Lower lobe of right lung (tissue), 2 donors: ENCODE measurements at regions not wholly inside any gene's neighbourhood (a gene's known extent, or its start where the extent isn't known, plus 50 kb on each side); places are given as distances from the start of the nearest gene placed in this dataset.

Experiments
- ATAC-seq, 2 donors: fragments of 200-7000 bp; cut with Tn5 transposase; one replicate each; pipeline ENCODE4 v1.9.1; 2020 to 2022; ENCODE audit warnings: mild to moderate bottlenecking in 2 of 2, moderate library complexity in 2 of 2
- DNase-seq: peaks from one replicate; pipeline ENCODE4 v3.0.0-alpha.2; 2020
- H3K27ac ChIP-seq: fragments of 200-600 bp; one replicate; pipeline ENCODE4 v1.8.0; 2022
- H3K27me3 ChIP-seq: fragments of 200-600 bp; one replicate; pipeline ENCODE4 v1.8.0; 2022; ENCODE audit warnings: low read depth
- H3K36me3 ChIP-seq: fragments of 200-600 bp; one replicate; pipeline ENCODE4 v1.8.0; 2022; ENCODE audit warnings: mild to moderate bottlenecking
- H3K4me1 ChIP-seq: fragments of 200-600 bp; one replicate; pipeline ENCODE4 v1.8.0; 2022
- H3K4me3 ChIP-seq: fragments of 200-600 bp; one replicate; pipeline ENCODE4 v1.8.0; 2022; ENCODE audit warnings: mild to moderate bottlenecking
- H3K9me3 ChIP-seq: fragments of 200-600 bp; one replicate; pipeline ENCODE4 v1.8.0; 2022
- CTCF ChIP-seq: fragments of 200-600 bp; IDR thresholded peaks from one replicate; pipeline ENCODE4 v1.8.0; 2022; ENCODE audit warnings: antibody characterized with exemption, mild to moderate bottlenecking
- intact Hi-C: fragments of 100-400 bp; cut with DNase I; formaldehyde crosslinking; loops from one replicate; pipeline ENCODE4 v1.11.0; 2022
- donor health status: DM: no; HTN: yes; CAD: no; lungs with severe emphysema.

GRCh38 chr11:119964136-119965025 lies 173.5 kb downstream of the TRIM29 start:
- Histone ChIP-seq H3K36me3 (no peaks in the 10 kb centered on the region), H3K9me3 (no peaks in the 10 kb centered on the region), H3K4me1 (no peaks in the 10 kb centered on the region), H3K4me3 (no peak overlapping the region), H3K27me3 (no peaks in the 10 kb centered on the region), H3K27ac (no peak overlapping the region)
- no peak for ATAC-seq
- no peak for TF ChIP-seq CTCF
- no peak for DNase-seq
- intact Hi-C loops = no loop called here

GRCh38 chr11:119957951-119958350 lies 180.0 kb downstream of the TRIM29 start:
- no peak for DNase-seq
- intact Hi-C loops = no loop called here
- no peaks in the 10 kb centered on the region for H3K4me1 ChIP-seq
- no peak overlapping the region for H3K27ac ChIP-seq
- H3K27me3 ChIP-seq = no peaks in the 10 kb centered on the region
- ATAC-seq = no peak
- no peak for TF ChIP-seq CTCF
- H3K9me3 ChIP-seq = no peaks in the 10 kb centered on the region
- H3K4me3 ChIP-seq = no peak overlapping the region
- no peaks in the 10 kb centered on the region for H3K36me3 ChIP-seq

- DNase-seq (no peak), ATAC-seq (no peak)
- H3K27me3 ChIP-seq = peaks cover 5% of the 10 kb centered on the region
- no peak for TF ChIP-seq CTCF
- H3K27ac ChIP-seq = no peak overlapping the region
- intact Hi-C loops = no loop called here
- H3K36me3 ChIP-seq = no peaks in the 10 kb centered on the region
- H3K9me3 ChIP-seq = no peaks in the 10 kb centered on the region
- H3K4me3 ChIP-seq = no peak overlapping the region
- no peaks in the 10 kb centered on the region for H3K4me1 ChIP-seq
Observed at GRCh38 chr11:119952441-119952840, 185.5 kb downstream of the TRIM29 start.

- Histone ChIP-seq H3K36me3 (no peaks in the 10 kb centered on the region), H3K4me3 (no peak overlapping the region), H3K4me1 (no peaks in the 10 kb centered on the region), H3K27me3 (peaks cover 8% of the 10 kb centered on the region), H3K27ac (no peak overlapping the region), H3K9me3 (no peaks in the 10 kb centered on the region)
- ATAC-seq (no peak), DNase-seq (no peak)
- intact Hi-C loops = no loop called here
- no peak for TF ChIP-seq CTCF
Observed at GRCh38 chr11:119943298-119943655, 194.6 kb downstream of the TRIM29 start.

GRCh38 chr11:119942583-119943297 lies 195.2 kb downstream of the TRIM29 start:
- peak; percentile 38 to 40 for ATAC-seq
- intact Hi-C loops = no loop called here
- peaks cover 8% of the 10 kb centered on the region for H3K27me3 ChIP-seq
- no peak overlapping the region for H3K27ac ChIP-seq
- no peaks in the 10 kb centered on the region for H3K36me3 ChIP-seq
- no peak for DNase-seq
- no peak for TF ChIP-seq CTCF
- H3K9me3 ChIP-seq = no peaks in the 10 kb centered on the region
- H3K4me1 ChIP-seq = no peaks in the 10 kb centered on the region
- H3K4me3 ChIP-seq = no peak overlapping the region
